ENCODE measurements at regions not wholly inside any gene's neighbourhood (a gene's known extent, or its start where the extent isn't known, plus 50 kb on each side); places are given as distances from the start of the nearest gene placed in this dataset.
"Not testable (repeated sequence)": the region's sequence is repeated elsewhere in the genome, so short reads cannot be mapped to it uniquely, and the experiment has no call there.

DNA sequence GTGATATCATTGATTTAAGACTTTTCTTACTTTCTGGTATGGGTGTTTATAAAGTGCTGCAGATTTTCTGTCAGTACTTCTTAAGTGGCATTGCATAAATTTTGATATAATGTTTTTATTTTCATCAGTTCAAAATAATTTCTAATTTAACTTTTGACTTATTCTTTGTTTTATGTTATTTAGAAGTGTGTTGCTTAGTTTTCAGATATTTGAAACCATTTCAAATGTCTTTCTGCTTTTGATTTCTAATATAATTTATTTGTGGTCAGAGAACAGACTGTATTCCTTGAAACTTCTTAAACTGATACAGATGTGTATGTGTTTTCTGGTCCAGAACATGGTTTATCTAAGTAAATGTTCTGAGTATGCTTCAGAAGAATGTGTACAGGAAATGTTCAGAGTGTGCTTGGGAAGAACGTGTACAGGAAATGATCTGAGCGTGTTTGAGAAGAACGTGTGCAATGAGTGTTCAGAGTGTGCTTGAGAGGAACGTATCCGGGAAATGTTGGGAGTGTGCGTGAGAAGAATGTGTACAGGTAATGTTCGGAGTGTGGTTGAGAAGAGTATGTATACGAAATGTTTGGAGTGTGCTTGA lies 265.7 kb upstream of the HS6ST1 start:
- no peak for DNase-seq

DNA sequence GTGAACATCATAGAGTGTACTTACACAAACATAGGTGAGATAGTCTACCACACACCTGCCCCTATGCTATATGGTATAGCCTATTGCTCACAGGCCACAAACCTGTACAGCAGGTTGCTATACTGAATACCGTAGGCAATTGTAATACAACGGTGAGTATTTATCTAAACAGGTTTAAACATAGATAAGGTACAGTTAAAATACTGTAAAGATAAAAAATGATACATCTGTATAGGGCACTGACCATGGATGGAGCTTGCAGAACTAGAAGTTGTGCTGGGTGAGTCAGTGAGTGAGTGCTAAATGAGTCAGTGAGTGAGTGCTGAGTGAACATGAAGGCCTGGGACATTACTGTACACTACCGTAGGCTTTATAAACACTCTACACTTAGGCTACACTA lies 267.0 kb upstream of the HS6ST1 start:
- DNase-seq = no peak

DNA sequence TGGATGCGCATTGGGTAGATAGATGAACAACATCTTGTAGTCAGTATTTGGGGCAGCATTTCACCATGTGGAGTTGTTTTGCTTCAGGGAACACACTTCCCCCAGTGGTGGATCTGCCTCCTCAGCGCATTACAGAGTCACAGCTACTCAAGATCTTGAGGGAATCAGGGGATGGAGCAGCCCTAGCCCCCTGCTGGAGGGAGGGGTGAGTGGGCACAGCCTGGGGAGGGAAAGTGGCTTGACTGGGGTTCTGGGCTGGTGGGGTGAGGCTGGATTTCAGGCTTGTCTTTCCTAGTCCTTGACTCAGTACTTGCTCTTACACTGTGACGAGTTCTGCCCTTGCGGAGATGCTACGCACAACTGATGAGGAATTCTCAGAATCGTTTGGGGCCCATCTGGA lies 271.0 kb upstream of the HS6ST1 start:
- DNase-seq = no peak

DNA sequence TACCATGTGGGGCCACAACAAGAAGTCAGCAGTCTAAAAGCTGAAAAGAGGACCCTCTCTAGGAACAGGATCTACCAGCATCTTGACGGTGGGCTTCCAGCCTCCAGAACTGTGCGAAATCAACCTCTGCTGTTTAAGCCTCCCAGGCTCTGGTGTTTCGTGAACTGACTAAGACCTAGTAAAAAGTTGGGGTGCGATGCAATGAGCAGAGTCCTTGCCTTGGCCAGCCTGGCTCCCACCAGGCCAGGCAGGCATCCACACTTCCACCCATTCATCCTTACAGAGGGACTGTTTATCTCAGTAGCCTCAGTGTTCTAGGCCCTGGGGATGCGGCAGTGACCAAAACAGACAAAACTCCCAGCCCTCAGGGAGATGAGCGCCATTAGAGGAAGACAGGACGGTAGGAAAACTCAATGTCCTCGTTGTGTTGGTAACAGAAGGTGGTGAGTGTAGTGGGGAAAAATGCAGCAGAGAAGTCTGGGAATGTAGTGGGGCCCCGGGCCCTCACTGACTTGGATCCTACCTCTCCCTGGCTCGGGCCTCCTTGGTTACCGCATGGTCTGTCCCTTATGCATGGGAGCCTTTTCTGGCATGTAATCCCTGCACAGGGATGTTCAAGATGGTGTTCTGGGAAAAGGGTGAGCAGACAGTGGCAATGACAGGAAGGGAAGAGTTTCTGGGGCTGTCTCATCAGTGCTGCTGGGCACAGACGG lies 271.8 kb upstream of the HS6ST1 start:
- no peak for DNase-seq

DNA sequence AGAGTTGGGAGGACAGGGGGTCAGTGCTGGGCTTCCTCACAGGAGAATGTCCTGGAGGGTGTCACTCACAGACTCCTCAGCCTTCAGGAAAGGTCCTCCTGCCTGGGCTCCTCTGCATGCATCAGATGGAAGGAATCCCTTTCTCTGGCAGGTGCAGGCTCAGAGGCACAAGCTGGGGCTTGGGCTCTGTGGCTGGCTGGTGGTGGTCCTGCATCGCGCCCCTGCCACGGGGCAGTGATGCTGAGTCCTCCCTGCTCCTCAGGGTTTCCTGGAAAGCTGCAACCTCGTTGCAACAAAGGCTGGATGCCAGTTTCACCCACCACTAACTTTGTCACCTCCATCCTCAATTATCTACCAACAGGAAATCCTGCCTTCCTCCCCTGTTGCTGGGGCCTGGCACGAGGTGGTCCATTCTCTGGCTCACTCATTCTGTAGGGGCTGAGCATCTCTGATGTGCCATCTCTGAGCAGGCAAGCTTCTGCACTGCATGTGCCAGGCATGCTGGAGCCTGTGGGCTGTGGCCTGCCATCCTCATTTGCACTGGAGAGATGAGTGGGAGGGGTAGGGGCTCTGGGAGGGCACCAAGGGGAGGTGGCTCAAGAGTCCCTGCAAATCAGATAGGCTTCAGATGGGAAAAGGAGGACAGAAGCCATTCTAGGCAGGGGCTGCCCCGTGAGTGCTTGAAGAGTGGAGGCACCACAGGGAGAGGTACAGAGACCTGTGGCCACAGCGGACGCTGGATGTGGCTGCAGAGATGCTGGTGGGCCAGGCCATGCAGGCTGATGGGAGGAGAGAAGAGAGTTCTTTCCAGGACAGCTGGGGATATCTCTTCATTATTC lies 272.6 kb upstream of the HS6ST1 start:
- no peak for DNase-seq

DNA sequence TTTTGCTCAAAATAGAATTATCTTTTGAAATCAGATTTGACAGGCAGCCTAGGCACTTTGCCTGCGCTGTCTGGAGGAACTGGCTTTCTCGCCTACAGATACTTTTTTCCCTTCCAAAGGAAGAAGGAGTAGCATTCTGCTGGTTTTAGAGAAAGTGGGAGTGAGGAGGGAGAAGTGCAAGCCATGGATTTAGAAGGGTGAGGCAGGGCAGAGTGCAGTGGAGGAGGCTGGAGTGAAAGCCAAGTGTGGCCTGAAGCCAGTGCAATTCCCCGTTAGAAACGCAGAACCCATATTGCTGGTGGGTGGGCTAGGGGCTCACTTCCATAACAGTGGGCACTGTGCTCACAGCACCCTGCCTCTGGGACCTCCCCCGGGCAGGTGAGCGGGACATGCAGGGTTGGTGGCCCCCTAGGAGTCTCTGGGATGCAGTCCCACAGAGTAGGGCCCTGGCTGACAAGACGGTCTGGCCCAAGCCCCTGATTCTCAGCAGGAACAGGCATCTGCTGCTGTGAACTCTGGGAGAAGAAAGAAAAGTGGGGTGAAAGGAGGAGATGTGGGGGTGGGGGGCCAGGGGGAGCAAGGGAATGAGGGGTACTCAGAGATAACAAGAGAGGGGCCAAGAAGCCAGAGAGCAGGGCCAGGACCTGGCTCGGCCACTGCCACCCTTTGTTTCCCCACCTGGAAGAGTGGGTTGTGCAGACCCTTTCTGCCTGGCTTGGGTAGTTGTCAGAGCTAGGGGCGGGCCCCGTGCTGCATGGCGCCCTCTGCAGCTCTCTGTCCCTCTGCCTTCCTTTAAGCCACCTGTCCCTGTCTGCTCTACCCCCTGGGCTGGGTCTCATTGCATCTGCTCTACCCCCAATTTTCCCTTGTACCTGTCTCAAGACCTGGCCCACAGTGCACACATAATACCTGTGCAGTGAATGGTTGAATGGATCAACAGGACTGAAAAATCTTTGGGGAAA lies 273.5 kb upstream of the HS6ST1 start:
- no peak for DNase-seq

DNA sequence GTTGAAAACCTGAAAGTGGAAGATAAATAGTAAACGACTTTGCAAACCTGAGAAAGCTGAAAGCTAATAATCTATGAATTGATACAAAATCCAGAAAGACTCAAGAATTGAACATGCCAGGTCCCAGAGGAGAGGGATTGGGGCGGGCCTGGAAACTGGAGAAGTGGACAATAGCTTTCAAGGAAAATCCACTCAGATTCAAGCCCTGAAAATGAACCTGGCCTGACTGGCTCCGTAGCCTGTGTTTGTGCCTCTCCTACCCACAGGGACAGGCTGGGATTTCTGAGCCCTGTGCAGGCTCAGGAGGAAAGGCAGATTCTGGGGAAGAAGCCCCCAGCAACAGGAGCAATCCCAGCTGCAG lies 274.8 kb upstream of the HS6ST1 start:
- no peak for DNase-seq

DNA sequence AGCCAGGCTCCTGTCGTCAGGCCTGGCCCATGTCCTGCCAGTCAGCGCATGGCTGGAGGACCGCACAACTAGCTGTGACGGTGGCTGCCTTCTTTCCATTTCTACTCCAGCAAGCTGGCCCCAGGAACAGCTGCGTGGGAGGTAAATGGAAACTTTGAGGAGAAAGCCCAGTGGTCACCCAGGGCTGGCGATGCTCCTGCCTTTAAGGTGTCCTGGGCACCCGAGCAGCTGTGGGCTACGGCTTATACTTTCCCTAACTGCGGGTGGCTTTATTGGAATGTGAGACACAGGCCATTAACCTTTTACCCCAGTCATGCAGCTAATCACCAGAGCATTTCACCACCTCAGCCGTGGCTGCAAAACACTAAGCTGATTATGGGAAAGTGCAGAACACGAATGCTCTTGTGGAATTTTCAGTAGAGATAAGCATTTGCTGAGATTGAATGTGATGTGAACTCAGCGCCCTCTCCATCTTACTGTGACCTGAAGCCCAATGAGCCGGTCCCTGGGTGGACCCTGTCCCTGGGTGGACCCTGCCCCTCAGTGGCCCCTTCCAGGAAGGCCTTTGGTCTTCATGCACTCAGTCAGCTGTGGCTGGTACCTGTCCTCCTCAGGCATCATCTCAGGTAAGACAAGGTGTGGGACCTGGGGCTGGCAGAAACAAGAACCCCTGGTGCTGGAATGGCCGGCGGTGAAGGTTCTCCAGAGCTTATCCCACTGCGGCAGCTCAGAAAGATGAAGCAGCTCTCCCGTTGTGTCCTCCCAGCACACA lies 275.4 kb upstream of the HS6ST1 start:
- DNase-seq = peak; percentile 54

DNA sequence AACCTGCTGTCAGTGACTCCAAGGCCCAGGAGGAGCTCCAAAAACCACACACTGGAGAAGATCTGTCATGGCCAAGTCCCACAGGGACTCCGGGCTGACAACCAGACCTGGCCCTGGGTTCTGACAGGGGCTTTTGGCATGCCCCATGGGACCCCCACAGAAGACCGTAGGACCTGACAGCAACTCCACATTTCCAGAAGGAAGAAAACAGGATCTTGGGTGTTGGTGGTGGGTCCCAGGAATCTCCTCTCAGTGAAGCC lies 275.9 kb upstream of the HS6ST1 start:
- DNase-seq = no peak

DNA sequence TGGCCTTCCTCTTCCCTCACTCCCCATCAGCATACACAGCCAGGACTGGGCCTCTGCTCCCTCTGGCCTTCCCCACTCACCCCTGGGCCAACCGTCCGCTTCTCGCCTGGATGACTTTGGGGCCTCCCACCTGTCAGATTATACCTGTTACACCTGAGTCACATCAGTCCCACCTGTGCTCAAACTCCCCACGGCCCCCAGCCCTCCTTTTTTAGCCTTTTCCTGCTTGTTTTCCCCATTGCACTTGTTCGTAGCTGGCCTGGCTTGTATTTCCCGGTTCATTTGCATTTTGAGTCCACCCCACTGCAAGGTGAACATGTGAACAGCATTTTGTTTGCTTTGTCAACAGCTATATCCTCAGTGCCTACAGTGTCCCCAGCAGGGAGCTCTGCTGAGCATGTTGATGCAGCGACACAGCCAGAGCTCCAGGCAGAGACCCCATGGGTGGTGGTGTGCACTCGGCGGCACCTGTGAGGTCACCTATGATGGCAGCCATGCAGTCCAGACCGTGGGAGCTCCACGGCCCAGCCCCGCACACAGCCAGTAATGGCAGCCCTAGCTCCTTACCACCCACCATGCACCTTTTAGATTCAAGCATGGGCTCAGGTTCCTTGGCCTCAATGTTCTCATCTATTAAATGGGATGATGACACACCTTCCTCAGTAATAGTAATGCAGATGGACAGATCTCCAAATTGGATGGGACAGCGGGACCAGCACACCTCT lies 276.4 kb upstream of the HS6ST1 start:
- DNase-seq = no peak

DNA sequence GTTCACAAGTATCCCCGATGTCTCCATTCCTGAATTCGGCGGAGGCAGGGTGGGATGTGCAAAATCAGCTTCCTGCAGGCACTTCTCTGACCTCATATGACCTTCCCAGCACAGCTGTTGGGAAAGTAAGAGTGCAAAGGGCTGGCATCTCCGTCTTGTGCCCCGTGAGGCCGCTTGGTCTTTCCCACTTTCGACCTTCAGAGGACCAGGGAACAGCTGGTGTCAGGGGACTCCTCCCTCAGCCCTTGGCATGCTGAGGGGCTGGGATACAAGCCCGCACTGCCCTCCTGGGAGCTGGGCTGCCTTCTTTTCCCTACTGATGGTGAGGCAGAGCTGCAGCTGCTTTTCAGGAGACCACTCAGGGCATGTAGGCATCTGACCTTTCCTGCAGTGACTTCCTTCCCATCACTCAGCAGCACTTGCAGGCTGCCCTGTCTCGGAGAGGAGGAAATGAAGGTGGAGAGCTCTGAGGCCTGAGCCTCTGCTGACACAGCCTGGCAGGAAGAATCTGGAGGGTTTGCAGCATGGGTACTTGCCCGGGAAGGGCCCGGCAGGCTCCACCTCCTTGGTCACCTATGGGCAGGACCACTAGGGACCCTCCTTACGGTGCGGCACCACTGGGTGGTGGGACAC lies 277.2 kb upstream of the HS6ST1 start:
- DNase-seq = no peak

DNA sequence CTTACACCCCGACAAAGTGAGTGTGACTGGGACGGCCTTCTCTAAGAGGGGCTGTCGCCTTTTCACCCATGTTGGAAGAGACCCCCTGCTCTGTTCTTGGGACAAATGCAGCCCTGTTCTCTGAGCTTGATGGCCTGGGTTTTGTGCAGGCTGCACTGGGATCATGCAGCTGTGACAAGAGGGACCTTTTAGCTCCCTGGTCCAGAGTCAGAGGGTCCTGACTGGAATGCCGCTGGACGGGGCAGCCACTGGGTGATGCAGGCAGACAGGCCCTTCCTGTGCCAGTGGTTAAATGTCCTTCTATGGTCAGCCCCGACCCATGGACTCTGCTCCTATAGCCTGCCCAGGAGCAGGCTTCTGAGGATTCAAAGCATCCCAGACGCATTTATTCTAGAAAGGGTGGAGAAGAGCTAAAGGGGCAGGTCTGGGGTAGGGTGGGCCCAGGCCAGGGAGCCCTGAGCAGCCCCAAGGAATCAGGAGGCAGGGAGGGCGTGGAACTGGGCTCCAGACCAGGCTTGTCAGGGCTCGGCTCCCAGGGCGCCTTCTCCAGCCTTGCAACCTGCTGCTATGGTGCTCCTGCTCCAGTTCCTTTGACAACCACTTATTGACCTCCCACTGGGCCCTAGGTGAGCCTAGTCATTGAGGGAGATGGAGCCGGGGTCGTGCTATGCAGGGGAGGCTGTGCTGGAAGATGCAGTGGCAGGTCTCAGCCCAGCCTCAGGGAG lies 277.9 kb upstream of the HS6ST1 start:
- DNase-seq = no peak

DNA sequence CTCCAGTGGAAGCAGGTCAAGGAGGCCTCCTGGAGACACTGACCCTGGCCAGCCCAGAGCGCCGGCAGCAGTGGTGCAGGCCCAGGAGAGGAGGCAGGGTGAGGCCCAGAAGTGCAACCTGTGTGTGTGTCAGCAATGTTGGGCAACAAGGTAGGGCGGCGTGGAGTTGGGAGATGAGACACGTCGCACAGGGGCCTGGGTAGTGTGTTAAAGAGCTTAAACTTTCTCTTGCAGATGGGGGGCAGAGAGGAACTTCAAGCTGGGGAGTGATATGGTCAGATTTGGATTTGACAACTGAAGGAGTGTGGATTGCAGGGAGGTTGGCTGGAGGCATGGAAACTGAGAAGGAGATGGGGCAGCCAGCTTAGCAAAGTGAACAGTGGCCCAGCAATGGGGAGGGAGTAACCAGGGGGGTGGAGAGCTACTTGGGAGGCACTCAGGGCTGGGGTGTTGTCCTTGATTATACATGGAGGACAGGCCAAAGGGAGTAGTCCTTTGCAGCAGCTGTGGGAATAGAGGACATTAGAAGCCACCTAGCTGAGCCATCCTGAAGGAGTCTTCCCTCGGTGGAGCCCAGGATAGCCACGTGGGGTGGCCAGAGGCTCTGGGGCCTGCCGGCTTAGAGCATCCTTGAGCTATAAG lies 278.6 kb upstream of the HS6ST1 start:
- DNase-seq = no peak

DNA sequence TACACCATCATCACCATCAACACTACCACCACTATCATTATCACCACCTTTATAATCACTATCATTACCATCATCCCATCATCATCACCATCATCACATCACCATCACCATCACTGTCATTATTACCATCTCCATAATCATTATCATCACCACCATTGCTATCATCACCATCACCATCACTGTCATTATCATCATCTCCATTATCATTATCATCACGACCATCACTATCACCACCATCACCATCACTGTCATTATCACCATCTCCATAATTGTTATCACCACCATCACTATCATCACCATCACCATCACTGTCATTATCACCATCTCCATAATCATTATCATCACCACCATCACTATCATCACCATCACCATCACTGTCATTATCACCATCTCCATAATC lies 279.6 kb upstream of the HS6ST1 start:
- DNase-seq = not testable (repeated sequence)

DNA sequence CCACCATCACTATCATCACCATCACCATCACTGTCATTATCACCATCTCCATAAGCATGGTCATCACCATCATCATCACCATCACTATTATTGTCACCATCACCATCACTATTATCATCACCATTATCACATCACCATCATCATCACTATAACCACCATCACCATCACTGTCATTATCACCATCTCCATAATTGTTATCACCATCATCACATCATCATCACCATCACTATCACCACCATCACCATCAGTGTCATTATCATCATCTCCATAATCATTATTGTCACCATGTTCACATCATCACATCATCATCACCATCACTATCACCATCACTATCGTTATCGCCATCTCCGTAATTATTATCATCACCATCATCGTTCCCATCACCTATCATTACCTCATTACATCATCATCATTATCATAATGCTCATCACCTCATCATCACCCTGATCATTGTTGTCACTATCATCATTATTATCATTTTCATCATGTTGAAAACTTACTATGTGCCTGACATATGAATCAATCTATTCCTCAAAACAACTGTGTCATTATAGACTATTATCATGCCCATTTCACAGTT lies 280.3 kb upstream of the HS6ST1 start:
- DNase-seq = no peak

DNA sequence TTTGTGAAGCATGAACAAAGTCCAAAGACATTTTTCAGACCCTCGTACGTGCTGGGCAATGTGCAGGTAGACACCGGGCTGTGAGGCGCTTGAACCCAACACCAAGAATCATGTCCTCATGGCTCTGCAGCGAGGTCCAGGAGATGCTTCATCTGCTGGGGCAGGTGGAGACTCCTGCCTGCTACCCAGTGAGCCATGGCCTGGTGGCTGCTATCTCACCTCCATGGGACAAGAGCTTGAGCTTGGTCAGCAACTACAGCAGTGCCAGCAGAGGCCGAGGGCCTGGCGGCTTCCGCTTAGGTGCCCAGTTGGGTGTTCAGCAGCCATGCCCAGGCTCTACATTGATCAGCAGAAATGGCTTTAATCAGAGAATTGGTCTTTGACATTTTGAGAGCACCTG lies 281.0 kb upstream of the HS6ST1 start:
- DNase-seq = no peak

DNA sequence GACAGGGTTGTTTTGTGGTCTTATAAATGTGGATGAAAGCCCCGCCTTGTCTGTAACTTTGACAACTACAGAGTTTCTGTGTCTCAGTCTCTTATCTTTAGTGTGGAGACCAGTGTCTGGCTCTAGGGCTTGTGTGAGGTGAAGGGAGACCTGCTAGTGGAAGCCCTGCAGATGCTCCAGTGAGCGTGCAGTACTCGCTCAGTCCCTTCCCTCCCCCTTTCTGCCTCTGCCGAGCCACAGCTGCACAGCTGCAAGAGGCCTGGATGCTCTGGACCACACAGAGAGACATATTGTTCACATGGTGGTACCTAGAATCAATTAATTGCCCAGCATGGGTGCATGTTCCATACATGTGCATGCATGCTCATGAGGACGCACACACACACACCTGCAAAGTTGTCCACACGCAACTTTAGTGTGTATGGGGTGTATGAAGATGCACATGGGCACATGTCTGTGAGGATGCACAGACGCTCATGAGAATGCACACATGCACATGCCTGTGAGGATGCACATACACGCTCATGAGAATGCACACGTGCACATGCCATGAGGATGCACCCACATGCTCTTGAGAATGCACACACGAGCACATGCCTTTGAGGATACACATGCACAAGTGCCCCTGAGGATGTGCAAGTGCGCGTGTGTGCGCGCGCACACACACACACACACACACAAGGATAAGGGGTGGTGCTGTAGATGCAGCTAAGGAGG lies 282.1 kb upstream of the HS6ST1 start:
- DNase-seq = peak; percentile 60

DNA sequence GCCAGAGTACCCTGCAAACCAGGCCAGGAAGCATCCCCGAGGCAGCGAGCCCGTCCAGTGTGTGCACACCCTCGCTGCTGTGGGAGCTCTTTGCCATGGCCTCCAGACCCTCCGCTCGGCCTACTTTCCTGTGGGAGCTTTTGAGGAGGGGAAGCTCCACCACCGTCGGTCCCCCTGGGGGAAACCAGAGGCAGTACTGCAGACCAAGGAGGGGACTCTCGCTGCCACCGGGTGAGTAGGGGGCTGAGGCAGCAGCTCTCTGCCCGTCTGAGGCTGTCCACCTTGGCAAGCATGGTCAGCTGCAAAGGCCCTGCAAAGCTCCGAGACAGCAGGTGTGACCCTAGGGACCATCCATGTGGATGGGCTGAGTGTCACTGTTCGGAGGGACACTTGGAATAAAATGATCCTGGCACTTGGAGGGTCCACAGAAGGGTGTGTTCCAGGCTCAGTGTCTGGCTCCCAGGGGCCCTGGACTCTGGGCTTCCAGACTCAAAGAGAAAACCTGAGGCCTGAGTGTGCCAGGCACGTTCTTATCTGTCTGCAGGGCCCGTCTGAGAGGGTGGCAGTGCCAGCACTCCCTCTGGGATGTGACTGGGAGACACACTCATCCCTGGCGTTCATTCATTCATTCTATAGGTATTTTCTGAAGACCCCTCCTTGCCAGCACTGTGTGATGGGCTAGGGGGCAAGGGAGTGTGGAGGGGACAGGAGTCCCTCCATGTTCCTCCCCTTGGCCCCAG lies 282.8 kb upstream of the HS6ST1 start:
- no peak for DNase-seq
